NCI-H82 treated with DMSO at 0.1 percent for 48 hours (cell line): ENCODE measurements at regions not wholly inside any gene's neighbourhood (a gene's known extent, or its start where the extent isn't known, plus 50 kb on each side); places are given as distances from the start of the nearest gene placed in this dataset.

Source experiments
- DNase-seq: peaks from one replicate; lab custom pipeline; 2025; ENCODE audit not compliant: unreplicated experiment; lab: John Stamatoyannopoulos, UW

DNA sequence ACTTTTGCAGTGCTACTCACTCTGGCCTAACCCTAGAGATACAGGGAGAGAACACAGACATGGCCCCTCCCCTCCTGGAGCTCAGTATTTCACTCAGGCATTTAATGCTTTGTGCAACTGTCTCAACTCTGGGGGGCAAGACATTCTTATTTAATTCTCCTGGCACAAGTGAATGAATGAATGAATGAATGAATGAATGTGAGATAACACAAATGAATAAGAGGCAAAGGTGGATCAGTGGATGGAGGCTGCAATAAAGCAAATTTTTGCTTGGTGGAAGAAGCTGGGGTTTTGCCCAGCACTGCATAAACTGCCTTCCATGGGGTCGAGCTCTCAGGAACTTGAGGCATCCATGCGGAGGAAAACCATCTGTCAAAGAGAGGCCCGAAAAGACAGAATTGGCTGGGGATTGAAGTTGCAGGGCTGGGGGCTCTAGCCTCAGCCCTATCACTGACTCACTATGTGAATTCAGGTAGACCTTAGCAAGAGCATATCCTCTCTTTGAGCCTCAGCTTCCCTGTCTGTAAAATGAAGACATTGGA lies 441.4 kb upstream of the ZMIZ1 start:
- peak; percentile 6 for DNase-seq

DNA sequence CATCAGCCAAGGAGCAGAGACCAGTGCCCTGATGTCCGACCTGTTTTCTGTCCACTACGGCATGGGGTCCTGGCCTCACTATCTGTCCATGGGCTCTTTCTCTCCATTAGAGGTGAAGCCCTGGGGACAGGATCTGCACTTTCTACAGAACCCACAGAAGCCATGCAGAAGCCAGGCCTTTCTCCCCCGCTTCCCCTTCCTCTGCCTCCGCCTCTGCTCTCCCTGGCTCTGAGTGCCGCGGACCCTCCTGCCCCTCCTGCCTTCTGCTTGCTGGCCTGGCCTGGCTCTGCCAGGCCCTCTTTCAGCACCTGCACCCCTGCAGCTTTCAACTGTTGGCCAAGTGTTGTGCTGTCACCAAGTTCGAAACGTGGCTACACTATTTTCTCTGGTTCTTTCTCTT lies 439.8 kb upstream of the ZMIZ1 start:
- no peak for DNase-seq

DNA sequence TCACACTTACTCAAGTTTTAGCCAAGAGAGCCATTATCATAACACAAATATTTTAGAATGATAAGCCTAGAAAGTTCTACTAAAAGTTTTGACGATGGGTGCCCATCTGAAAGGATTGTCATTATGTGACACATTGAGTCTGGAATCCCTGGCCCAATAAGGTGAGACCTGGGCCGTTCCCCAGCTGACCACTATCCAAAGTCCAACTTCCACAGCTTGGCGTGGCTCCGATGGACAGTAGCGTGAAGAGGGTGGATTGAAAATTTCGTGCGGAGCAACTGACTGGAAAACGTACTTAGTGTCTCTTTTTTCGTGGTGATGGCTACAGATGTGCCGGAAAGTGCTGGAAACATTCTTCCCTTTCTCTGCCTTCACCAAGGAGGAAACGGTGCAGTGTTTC lies 439.0 kb upstream of the ZMIZ1 start:
- no peak for DNase-seq

DNA sequence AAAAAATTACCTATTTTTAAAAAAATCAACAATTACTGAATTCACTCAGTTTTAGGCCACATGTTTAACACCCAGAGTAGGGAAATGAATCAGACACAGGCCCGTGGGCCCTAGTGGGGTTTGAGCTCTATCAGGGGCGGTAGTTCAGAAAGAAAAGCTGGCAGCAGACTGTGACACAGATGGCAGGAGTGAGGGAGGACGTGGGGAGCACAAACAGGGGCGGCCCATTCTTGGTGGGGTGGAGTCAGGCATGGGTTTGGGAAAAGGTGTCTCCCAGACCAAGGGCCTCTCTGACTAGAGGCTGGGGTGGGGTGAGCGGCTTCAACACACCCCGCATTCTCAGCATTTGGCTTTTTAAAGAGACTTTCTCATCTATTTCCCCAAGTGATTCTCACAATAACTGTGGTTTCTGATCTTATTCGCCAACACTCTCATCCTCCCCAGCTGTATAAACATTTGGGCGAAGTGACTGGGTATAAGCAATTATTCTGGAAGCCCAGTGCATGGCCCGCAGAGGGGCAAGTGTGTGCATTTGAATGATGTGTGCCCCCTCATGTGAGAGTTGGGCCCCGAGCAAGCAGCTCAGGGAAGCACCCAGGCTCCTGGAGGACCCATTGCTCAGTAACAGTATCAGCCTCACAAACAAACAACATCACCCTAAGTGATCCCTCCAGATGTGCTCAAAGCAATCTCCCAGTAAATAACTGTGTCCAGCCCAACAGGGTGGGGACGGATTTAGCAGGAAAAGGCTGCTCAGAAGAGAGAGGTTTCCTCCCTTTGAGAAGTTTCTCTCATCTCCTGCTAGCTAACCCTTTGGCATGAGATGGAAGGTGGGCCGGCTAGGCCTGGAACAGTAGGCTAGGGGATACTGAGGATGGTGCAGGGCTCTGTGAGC lies 437.6 kb upstream of the ZMIZ1 start:
- no peak for DNase-seq

DNA sequence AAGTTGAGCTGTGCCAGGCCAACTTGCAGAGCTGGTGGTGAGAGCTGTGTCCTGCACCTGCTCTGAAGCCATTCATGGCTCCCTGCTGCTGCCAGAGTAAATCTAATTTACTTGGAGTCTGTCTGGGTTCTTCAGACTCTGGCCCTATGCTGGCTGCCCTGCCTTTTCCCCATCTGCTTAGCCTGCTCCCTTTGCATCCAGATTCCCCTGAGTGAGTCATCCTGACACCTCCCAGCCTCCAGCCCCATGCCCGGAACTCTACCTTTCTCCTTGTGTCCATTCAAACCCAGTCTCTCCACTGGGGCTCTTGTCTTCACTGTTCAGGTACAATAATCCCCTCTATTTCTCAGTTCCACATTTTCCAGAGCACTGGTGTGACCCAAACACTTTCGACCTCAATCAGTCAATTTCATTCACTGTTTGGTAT lies 434.4 kb upstream of the ZMIZ1 start:
- no peak for DNase-seq

DNA sequence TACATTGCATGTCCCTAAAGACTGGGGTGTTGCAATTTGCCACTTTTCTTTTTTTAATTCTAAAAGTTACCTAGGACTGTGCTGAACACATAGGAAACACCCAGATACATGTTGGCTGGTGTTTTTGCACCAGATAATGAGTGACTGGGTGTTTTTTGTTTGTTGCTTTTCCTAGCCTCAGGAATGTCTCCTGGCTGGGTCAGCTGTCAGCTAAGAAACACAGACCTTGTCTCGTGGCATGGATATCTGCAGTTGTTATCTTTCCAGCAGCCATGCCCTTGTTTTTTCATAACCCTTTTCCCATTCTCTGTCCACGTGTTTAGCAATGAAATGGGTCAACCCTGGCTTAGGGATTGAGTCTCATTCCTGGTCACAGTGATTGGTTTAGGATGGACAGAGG lies 433.9 kb upstream of the ZMIZ1 start:
- DNase-seq: no peak

DNA sequence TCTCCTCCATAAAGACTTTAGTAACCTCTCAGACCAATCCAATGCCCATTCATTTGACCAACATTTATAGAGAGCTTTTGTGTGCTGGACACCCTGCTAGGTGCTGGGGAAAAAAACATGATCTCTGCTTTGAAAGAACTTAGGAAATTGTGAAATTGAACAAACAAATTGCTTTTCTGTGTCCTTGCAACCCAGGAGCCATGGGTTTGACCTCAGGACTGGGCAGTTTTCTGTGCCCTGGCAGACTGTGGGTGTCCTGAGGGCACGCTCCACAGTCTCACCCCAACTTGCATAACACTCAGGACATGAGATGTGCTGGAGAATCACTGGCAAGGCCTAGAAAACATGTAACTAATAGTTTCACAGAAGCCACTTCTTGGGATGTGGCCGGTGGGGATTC lies 429.1 kb upstream of the ZMIZ1 start:
- DNase-seq: no peak

DNA sequence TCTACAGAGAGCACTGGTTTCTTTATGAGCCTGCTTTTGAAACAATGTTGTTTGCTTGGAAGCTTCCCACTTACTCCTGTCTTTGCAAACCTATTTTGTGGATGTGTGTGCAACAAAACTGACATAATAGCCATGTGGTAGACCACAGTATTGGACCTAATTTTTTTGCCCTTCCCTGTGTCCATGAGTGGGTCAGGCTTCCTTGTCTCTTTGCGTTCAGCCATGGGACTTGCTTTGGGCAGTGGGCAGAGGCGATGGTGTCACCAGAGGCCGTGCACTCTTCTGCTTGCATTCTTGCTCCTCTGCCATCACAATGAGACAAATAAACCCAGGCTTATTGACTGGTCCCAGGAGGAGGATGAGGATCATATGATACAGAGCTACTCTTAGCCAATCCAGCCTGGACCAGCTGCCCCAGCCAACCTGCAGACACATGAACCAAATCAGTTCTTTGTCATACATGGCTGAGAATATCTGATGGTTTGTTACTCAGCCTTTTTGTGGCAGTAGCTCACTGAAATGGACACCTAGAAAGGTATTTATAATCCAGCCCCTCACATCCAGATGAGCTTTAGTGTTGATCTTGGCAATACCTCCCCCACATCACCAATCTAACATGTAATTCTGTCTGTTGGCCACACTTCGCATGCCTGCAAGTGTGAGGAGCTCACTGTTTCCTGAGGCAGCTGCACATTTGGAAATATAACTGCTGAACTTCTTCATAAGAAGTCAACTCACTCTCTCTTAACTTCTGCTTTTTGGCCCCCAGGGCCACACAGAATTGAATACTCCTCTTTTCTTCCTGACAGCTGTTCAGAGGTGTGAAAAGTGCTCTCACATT lies 427.8 kb upstream of the ZMIZ1 start:
- no peak for DNase-seq

DNA sequence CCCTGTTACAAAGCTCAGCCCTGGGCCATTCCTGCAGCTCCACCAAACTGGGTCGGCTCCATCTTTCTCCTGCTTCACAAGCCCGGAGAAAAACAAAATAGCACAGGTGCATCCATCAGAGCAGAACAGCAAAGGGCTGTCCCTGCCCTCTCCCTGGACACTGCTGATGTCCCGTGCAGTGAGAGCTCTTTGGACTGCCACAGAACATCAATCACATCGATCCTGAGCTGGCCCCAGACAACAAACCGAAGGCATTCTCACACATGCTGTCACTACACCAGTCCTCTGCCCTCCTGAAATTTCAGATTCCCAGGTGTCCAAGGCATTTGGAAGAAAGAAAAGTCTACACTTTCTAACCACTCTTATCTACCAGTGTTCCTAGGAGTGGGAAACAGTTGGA lies 427.1 kb upstream of the ZMIZ1 start:
- no peak for DNase-seq

DNA sequence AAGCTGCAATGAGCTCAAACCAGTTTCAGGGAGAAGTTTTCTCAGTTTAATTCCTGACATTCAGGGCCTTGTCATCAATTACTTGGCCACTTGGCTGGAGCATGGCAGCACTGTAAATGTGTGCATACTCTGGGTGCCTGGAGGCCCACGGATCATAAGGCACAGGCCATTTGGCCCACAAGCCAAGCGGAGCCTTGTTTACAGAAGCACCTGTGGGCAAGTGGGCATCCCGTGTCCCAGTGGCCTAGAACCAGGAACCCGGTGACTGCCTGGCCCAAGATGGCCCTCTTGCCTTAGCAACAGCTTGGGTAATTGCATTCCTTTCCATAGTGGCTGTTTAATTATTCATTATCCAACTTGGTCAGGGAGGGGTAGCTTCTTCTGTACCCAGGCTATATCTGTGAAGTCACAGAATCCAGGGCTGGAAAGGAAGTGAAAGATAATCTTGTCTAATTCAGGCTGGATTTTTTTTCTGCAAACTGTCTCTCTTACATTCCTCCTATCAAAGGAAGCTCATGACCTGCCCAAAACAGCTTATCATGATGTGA lies 426.4 kb upstream of the ZMIZ1 start:
- DNase-seq: no peak

DNA sequence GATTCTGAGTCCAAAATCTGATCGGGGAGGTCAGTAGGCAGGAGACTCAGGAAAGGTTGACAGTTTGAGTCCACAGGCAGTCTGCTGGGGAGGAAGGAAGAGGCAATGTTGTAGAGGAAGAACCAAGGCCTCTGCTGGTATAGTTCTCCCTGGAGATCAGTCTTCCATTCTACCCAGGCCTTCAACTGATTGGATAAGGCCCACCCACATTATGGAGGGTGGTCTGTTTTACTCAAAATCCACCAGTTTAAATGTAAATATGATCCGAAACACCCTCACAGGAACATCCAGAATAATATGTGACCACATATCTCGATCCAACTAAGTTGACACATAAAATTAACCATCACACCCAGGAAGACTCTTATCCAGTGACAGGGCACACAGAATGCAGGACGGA lies 425.3 kb upstream of the ZMIZ1 start:
- DNase-seq: no peak

DNA sequence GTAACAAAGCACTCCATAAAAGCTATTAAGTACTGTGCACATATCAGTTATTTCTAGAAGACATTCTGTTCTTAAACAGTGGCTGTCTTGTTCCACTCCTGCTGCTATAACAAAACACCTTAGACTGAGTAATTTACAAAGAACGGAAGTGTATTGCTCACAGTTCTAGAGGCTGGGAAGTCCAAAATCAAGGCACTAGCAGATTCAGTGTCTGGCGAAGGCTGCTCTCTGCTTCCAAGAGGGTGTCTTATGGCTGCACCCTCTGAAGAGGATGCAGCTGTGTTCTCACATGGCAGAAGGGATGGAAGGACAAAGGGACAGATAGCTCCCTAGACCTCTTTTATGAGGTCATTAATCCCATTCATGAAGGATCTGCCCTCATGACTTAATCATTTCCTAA lies 424.2 kb upstream of the ZMIZ1 start:
- no peak for DNase-seq

DNA sequence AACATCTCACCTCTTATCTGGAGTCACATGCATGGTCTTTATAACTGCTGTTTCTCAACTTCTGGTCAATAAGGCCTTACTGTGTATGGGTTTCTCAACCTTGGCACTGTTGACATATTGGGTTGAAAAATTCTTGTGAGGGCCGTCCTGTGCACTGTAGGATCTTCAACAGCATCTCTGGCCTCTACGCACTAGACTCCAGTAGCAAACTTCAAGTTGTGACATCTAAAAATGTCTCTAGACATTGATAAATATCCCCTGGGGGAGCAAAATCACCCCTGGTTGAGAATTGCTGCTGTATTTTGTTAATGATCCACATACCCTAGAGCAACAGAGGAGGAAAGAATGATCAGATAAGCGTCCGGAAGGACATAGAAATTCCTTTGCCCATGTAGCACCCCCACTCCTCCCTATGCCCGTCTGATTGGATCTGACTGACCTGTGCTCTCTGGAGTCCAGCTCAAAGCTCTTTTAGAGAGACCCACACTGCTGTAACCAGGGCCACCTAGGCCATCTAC lies 423.5 kb upstream of the ZMIZ1 start:
- DNase-seq: no peak

DNA sequence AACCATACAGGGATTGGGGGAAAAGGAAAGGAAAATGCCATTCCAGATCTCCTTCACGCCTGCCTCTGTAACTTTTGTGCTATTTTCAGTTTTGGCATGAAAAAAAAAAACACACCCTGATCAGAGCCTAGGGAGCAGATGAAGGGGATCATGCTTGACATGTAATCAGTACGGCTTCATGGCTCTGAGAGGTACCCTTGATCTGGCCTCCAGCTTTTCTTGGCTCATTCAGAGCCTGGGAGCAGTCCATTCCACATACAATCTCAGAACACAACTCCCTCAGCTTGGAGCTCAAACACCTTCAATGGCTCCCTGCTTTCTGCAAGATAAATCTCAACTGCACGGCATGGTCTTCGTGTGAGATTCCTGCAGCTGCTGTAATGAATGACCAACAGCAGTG lies 422.8 kb upstream of the ZMIZ1 start:
- DNase-seq: no peak

DNA sequence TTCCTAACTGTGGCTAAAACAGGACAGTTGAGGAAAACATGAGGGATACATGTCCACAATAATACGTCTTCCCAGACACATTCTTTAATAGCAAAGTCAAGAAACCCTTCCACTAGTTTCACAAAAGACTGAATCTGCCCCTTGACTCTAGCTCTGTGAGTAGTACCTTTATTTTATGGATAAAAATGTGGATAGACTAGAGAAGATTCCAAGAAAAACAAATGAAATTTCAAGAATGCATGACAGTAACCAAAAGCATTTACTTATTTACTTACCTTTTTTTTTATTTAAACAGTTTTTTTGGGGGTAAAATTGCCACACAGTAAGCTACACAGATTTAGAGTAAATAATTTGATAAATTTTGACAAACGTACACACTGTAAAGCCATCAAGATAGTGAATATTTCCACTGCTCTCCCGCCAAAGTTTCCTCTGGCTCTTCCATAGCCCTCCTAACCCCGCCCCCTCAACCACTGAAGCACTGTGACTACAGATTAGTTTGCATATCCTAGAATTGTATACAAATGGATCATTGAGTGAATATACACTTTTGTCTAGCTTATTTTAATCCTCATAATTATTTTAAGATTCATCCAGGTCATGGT lies 420.4 kb upstream of the ZMIZ1 start:
- no peak for DNase-seq

DNA sequence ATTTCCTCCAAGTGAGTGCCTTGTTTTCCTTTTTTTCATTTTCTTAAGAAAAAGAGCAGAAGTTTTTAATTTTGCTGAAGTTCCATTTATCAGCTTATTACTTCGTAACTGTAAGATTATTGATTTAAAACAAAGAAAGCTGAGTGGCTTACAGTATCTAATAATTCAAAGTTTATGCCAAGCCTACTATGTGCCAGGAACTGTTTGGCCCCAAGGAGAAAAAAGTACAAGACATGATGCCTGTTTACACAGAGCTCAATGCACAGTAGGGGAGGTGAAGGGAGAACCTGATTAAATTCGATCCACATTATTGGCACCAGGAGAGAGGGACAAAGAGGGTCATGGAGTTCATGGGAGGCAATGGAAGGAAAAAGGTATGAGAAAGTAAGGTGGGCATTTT lies 419.3 kb upstream of the ZMIZ1 start:
- DNase-seq: no peak

DNA sequence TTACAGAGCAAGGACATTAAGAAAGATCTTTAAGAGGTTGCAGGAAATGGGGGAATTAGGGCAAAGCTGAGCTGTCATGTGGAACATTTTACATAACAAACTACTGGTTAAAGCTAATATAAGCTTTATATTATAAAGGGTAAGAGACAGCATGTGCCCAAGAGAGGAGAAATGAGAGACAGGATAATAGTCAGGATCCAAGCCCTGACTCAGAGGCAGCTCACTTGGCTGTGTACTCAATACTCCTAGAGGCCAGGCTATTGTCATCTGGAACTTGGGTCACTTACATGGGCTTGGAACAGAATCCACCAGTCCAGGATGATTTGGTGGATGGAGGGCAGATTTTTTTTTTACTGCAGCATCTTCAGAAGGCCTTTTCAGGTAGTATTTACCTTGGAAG lies 418.6 kb upstream of the ZMIZ1 start:
- DNase-seq: no peak

DNA sequence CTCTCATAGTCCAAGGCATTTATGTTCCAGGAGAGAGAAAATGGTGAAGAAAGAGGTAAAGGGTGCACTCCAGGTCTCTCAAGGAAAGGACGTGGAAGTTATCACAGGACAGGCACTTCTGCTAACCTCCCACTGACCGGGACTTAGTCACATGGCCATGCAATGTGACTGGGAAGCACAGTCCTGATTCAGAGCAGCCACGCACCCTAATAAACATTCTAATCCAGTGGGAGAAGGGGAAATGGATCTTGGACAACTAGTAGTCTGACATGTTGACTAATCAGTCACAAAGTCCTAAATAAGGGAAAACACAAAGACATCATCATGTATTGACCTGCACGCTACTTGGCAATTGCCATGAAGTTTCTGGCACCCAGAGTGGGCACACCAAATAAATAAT lies 417.5 kb upstream of the ZMIZ1 start:
- no peak for DNase-seq

DNA sequence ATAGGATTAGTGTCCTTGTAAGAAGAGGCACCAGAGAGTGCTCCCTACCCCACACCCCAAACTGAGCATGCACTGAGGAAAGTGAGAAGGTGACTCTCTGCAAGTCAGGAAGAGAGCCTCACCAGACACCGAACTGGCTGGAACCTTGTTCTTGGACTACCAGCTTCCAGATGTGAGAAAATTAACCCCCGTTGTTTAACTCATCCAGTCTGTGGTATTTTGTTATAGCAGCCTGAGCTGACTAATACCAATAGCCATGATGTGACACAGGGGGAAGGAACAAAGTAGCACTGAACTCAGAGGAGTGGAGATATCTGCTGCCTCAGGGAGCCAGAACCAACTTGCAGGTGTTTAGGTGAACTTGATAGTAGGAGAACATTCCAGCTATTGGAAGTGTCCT lies 415.2 kb upstream of the ZMIZ1 start:
- DNase-seq: no peak

DNA sequence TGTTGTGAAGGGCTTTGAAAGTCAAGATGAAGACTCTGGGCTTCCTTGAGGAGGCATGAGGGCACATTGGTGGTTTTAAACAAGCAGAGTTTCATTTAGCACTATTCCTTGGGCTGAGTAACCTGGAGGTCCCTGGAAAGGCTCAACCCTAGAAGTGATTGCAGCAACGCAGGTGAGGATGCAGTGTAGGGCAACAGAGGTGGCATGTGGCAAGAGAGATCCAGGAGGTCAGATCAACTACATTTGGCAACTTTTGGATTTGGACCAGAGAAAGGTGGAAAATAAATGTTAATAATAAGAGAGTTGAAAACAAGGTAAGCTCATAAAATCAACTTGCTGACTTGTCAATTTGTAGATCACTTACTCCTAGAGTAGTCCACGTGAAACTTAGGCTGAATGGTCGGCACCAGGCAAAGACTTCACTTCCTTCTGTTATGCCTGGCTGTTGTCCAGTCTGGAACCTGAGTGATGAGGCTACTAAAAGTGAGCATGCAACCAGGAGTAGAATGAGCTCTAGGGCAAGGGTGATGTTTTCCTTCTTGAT lies 414.6 kb upstream of the ZMIZ1 start:
- DNase-seq: no peak

DNA sequence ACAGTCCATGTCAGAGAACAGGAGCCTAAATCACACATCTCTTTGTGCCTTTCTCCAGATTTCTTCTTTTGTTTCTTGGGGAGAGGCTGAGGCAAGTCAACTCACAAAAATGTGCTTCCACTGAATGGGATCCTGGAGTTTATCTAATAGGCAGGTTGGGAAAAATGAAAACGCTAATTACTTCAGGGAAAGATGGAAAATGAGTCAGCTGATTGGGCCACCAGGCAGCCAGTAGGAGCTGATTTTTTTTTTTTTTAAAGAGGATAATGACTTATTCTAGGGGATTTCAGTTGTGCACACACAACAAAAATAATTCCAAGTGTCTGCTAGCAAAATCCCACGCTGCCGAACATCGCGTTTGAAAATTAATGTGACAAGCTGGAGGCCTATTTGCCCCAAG lies 412.8 kb upstream of the ZMIZ1 start:
- DNase-seq: no peak
